HG03520 (cell line): ENCODE measurements at regions not wholly inside any gene's neighbourhood (a gene's known extent, or its start where the extent isn't known, plus 50 kb on each side); places are given as distances from the start of the nearest gene placed in this dataset.

Experiments
- ATAC-seq: cut with Tn5 transposase; IDR thresholded peaks from one replicate; pipeline ENCODE4 v1.9.1; 2021; ENCODE audit warnings: mild to moderate bottlenecking, moderate library complexity; ENCODE audit not compliant: unreplicated experiment

- no peak for ATAC-seq
Observed at GRCh38 chr2:37471104-37471503, 126.7 kb downstream of the QPCT start.

- ATAC-seq: no peak
Observed at GRCh38 chr2:37471994-37472393, 127.6 kb downstream of the QPCT start.

- ATAC-seq: no peak
Observed at GRCh38 chr2:37472959-37473358, 128.5 kb downstream of the QPCT start.

- ATAC-seq: no peak
Observed at GRCh38 chr2:37476411-37476810, 132.0 kb downstream of the QPCT start.

- no peak for ATAC-seq
Observed at GRCh38 chr2:37477921-37478320, 133.5 kb downstream of the QPCT start.

GRCh38 chr2:37481244-37481643 is 136.8 kb downstream of the QPCT start:
- no peak for ATAC-seq

- ATAC-seq: no peak
Observed at GRCh38 chr2:37489041-37489456, 144.6 kb downstream of the QPCT start.

GRCh38 chr2:37489536-37489935 is 145.1 kb downstream of the QPCT start:
- no peak for ATAC-seq

GRCh38 chr2:37493425-37493824 is 149.0 kb downstream of the QPCT start:
- no peak for ATAC-seq

- ATAC-seq: no peak
Observed at GRCh38 chr2:37499113-37499512, 154.7 kb downstream of the QPCT start.

GRCh38 chr2:37500031-37500430 is 155.6 kb downstream of the QPCT start:
- no peak for ATAC-seq

- ATAC-seq: no peak
Observed at GRCh38 chr2:37501113-37501512, 156.7 kb downstream of the QPCT start.

GRCh38 chr2:37506407-37507050 is 162.1 kb downstream of the QPCT start:
- ATAC-seq: peak; percentile 48

GRCh38 chr2:37507051-37507410 is 162.6 kb downstream of the QPCT start:
- no peak for ATAC-seq

GRCh38 chr2:37507703-37508102 is 163.3 kb downstream of the QPCT start:
- no peak for ATAC-seq

- ATAC-seq: no peak
Observed at GRCh38 chr2:37512971-37513370, 158.5 kb downstream of the CDC42EP3 start.

GRCh38 chr2:37523814-37524362 is 147.6 kb downstream of the CDC42EP3 start:
- ATAC-seq: no peak

GRCh38 chr2:37526323-37526722 is 145.1 kb downstream of the CDC42EP3 start:
- no peak for ATAC-seq

GRCh38 chr2:37526856-37527255 is 144.6 kb downstream of the CDC42EP3 start:
- ATAC-seq: no peak

- ATAC-seq: no peak
Observed at GRCh38 chr2:37527361-37527760, 144.1 kb downstream of the CDC42EP3 start.

- no peak for ATAC-seq
Observed at GRCh38 chr2:37529830-37530415, 141.5 kb downstream of the CDC42EP3 start.

- ATAC-seq: no peak
Observed at GRCh38 chr2:37532503-37532902, 138.9 kb downstream of the CDC42EP3 start.

GRCh38 chr2:37537316-37537715 is 134.1 kb downstream of the CDC42EP3 start:
- no peak for ATAC-seq
